MG63 (cell line): ENCODE measurements at regions not wholly inside any gene's neighbourhood (a gene's known extent, or its start where the extent isn't known, plus 50 kb on each side); places are given as distances from the start of the nearest gene placed in this dataset.
"Not testable (repeated sequence)": the region's sequence is repeated elsewhere in the genome, so short reads cannot be mapped to it uniquely, and the experiment has no call there.

ENCODE experiments used
- DNase-seq: peaks from one replicate; pipeline ENCODE4 v3.0.0-alpha.2; 2020
- H3K27me3 ChIP-seq: fragments of 250-450 bp; sonication (Bioruptor Pico); 2 replicates; pipeline ENCODE4 v1.5.1; 2020; ENCODE audit warnings: mild to moderate bottlenecking, moderate library complexity
- H3K36me3 ChIP-seq: fragments of 250-450 bp; sonication (Bioruptor Pico); 2 replicates; pipeline ENCODE4 v1.5.1; 2020; ENCODE audit warnings: mild to moderate bottlenecking, moderate library complexity
- H3K4me3 ChIP-seq: fragments of 250-450 bp; sonication (Bioruptor Pico); 2 replicates; pipeline ENCODE4 v1.5.1; 2020; ENCODE audit warnings: mild to moderate bottlenecking, moderate library complexity
- H3K9me3 ChIP-seq: fragments of 250-450 bp; sonication (Bioruptor Pico); 2 replicates; pipeline ENCODE4 v1.5.1; 2020; ENCODE audit warnings: mild to moderate bottlenecking, moderate library complexity

GRCh38 chr6:104486035-104486434, 373.7 kb downstream of the HACE1 start:
- Histone ChIP-seq H3K4me3 (no peak overlapping the region), H3K36me3 (no peaks in the 10 kb centered on the region), H3K27me3 (0 out of 2 replicates have a peak, but pooled peaks cover 2% of the 10 kb centered on the region), H3K9me3 (no peaks in the 10 kb centered on the region)
- no peak for DNase-seq

- Histone ChIP-seq H3K9me3 (no peaks in the 10 kb centered on the region), H3K4me3 (no peak overlapping the region), H3K27me3 (0 out of 2 replicates have a peak, but pooled peaks cover 2% of the 10 kb centered on the region), H3K36me3 (no peaks in the 10 kb centered on the region)
- no peak for DNase-seq
Measured at GRCh38 chr6:104484626-104485025, 375.1 kb downstream of the HACE1 start.

- no peak overlapping the region for H3K4me3 ChIP-seq
- no peak for DNase-seq
- H3K27me3 ChIP-seq: 0 out of 2 replicates have a peak, but pooled peaks cover 2% of the 10 kb centered on the region
- no peaks in the 10 kb centered on the region for H3K36me3 ChIP-seq
- no peaks in the 10 kb centered on the region for H3K9me3 ChIP-seq
Measured at GRCh38 chr6:104484191-104484590, 375.5 kb downstream of the HACE1 start.

GRCh38 chr6:104483225-104483834, 376.4 kb downstream of the HACE1 start:
- Histone ChIP-seq H3K4me3 (no peak overlapping the region), H3K9me3 (no peaks in the 10 kb centered on the region), H3K36me3 (no peaks in the 10 kb centered on the region), H3K27me3 (0 out of 2 replicates have a peak, but pooled peaks cover 4% of the 10 kb centered on the region)
- DNase-seq: no peak

GRCh38 chr6:104477569-104477968, 382.1 kb downstream of the HACE1 start:
- DNase-seq: no peak
- H3K9me3 ChIP-seq: no peaks in the 10 kb centered on the region
- 0 out of 2 replicates have a peak, but pooled peaks cover 4% of the 10 kb centered on the region for H3K27me3 ChIP-seq
- H3K36me3 ChIP-seq: no peaks in the 10 kb centered on the region
- H3K4me3 ChIP-seq: no peak overlapping the region

- Histone ChIP-seq H3K36me3 (no peaks in the 10 kb centered on the region), H3K9me3 (no peaks in the 10 kb centered on the region), H3K4me3 (no peak overlapping the region), H3K27me3 (no peaks in the 10 kb centered on the region)
- no peak for DNase-seq
Measured at GRCh38 chr6:104473021-104473429, 386.7 kb downstream of the HACE1 start.

- Histone ChIP-seq H3K36me3 (no peaks in the 10 kb centered on the region), H3K27me3 (no peaks in the 10 kb centered on the region), H3K4me3 (no peak overlapping the region), H3K9me3 (no peaks in the 10 kb centered on the region)
- no peak for DNase-seq
Measured at GRCh38 chr6:104472021-104472901, 387.5 kb downstream of the HACE1 start.

- no peak for DNase-seq
- Histone ChIP-seq H3K9me3 (no peaks in the 10 kb centered on the region), H3K36me3 (no peaks in the 10 kb centered on the region), H3K27me3 (no peaks in the 10 kb centered on the region), H3K4me3 (no peak overlapping the region)
Measured at GRCh38 chr6:104466306-104466705, 393.4 kb downstream of the HACE1 start.

GRCh38 chr6:104462811-104463599, 396.7 kb downstream of the HACE1 start:
- Histone ChIP-seq H3K4me3 (no peak overlapping the region), H3K36me3 (no peaks in the 10 kb centered on the region), H3K27me3 (no peaks in the 10 kb centered on the region), H3K9me3 (no peaks in the 10 kb centered on the region)
- DNase-seq: no peak

- no peak overlapping the region for H3K4me3 ChIP-seq
- DNase-seq: no peak
- H3K27me3 ChIP-seq: no peaks in the 10 kb centered on the region
- H3K9me3 ChIP-seq: no peaks in the 10 kb centered on the region
- no peaks in the 10 kb centered on the region for H3K36me3 ChIP-seq
Measured at GRCh38 chr6:104460738-104461483, 398.8 kb downstream of the HACE1 start.

GRCh38 chr6:104459543-104459942, 400.2 kb downstream of the HACE1 start:
- H3K9me3 ChIP-seq: no peaks in the 10 kb centered on the region

GRCh38 chr6:104449918-104450317, 409.8 kb downstream of the HACE1 start:
- H3K9me3 ChIP-seq: no peaks in the 10 kb centered on the region
- H3K27me3 ChIP-seq: no peaks in the 10 kb centered on the region
- H3K4me3 ChIP-seq: no peak overlapping the region
- H3K36me3 ChIP-seq: no peaks in the 10 kb centered on the region
- DNase-seq: no peak

More at GRCh38 chr6:104459543-104459942, 400.2 kb downstream of the HACE1 start:
- no peaks in the 10 kb centered on the region for H3K36me3 ChIP-seq
- H3K27me3 ChIP-seq: no peaks in the 10 kb centered on the region
- no peak overlapping the region for H3K4me3 ChIP-seq
- no peak for DNase-seq

GRCh38 chr6:104446101-104447080, 413.3 kb downstream of the HACE1 start:
- H3K4me3 ChIP-seq, H3K9me3 ChIP-seq, DNase-seq, H3K36me3 ChIP-seq, H3K27me3 ChIP-seq: not testable (repeated sequence)

GRCh38 chr6:104434519-104434918, 425.2 kb downstream of the HACE1 start:
- Histone ChIP-seq H3K36me3 (no peaks in the 10 kb centered on the region), H3K27me3 (no peaks in the 10 kb centered on the region), H3K9me3 (no peaks in the 10 kb centered on the region), H3K4me3 (no peak overlapping the region)
- DNase-seq: no peak

GRCh38 chr6:104431096-104431495, 428.6 kb downstream of the HACE1 start:
- no peaks in the 10 kb centered on the region for H3K36me3 ChIP-seq
- no peaks in the 10 kb centered on the region; the same call in 1 of the 2 replicates for H3K9me3 ChIP-seq
- H3K27me3 ChIP-seq: no peaks in the 10 kb centered on the region
- H3K4me3 ChIP-seq: no peak overlapping the region
- DNase-seq: no peak
